Activated CD4-positive, alpha-beta memory T cell treated with anti-CD3 and anti-CD28 coated beads for 36 hours (primary cell): ENCODE measurements at regions not wholly inside any gene's neighbourhood (a gene's known extent, or its start where the extent isn't known, plus 50 kb on each side); places are given as distances from the start of the nearest gene placed in this dataset.

Source experiments
- CTCF ChIA-PET: fragments of 350-600 bp; sonication (Branson Sonifier 250); formaldehyde crosslinking; loops from one replicate; lab custom pipeline; 2021; ENCODE audit warnings: antibody characterized with exemption, inconsistent platforms; lab: Charles Lee
- POLR2A ChIA-PET: fragments of 350-600 bp; sonication (Branson Sonifier 250); formaldehyde crosslinking; loops from one replicate; lab custom pipeline; 2021; ENCODE audit warnings: antibody characterized with exemption; lab: Charles Lee
- DNase-seq: peaks from one replicate; pipeline ENCODE4 v3.0.0-alpha.2; 2020
- H3K27ac Mint-ChIP-seq: one replicate; pipeline ENCODE4 v1.8.0; 2021; ENCODE audit warnings: mixed read lengths
- H3K27me3 Mint-ChIP-seq: one replicate; pipeline ENCODE4 v1.8.0; 2021; ENCODE audit warnings: mixed read lengths
- H3K36me3 Mint-ChIP-seq: one replicate; pipeline ENCODE4 v1.8.0; 2021; ENCODE audit warnings: mixed read lengths
- H3K4me1 Mint-ChIP-seq: one replicate; pipeline ENCODE4 v1.8.0; 2021; ENCODE audit warnings: low read depth, mixed read lengths
- H3K4me3 Mint-ChIP-seq: one replicate; pipeline ENCODE4 v1.8.0; 2021; ENCODE audit warnings: mild to moderate bottlenecking, mixed read lengths
- H3K9me3 Mint-ChIP-seq: one replicate; pipeline ENCODE4 v1.8.0; 2021; ENCODE audit warnings: mixed read lengths
- intact Hi-C: fragments of 100-400 bp; cut with micrococcal nuclease; formaldehyde crosslinking; loops from one replicate; pipeline ENCODE4 v1.15.1; 2023

- intact Hi-C loops = loop anchor here (5.0 kb wide), 1 partner anchor 313 kb away; the partner anchor contains the start of gene TUT7
- Mint-ChIP-seq H3K27me3 (peaks cover 12% of the 10 kb centered on the region), H3K27ac (no peak overlapping the region), H3K4me1 (no peaks in the 10 kb centered on the region), H3K4me3 (no peak overlapping the region), H3K36me3 (no peaks in the 10 kb centered on the region), H3K9me3 (no peaks in the 10 kb centered on the region)
- ChIA-PET POLR2A (no interaction called here), CTCF (no interaction called here)
- no peak for DNase-seq
These were observed 281.9 kb downstream of the GAS1 start for GRCh38 chr9:86665416-86665815.

- intact Hi-C loops = loop anchor here (5.0 kb wide), 1 partner anchor 312 kb away; the partner anchor contains the start of gene TUT7
- CTCF ChIA-PET = no interaction called here
- no peaks in the 10 kb centered on the region for H3K9me3 Mint-ChIP-seq
- no peak overlapping the region for H3K4me3 Mint-ChIP-seq
- POLR2A ChIA-PET = no interaction called here
- H3K36me3 Mint-ChIP-seq = no peaks in the 10 kb centered on the region
- DNase-seq = no peak
- H3K4me1 Mint-ChIP-seq = no peaks in the 10 kb centered on the region
- peaks cover 11% of the 10 kb centered on the region for H3K27me3 Mint-ChIP-seq
- no peak overlapping the region for H3K27ac Mint-ChIP-seq
These were observed 282.7 kb downstream of the GAS1 start for GRCh38 chr9:86664603-86665002.

- intact Hi-C loops = no loop called here
- Mint-ChIP-seq H3K36me3 (no peaks in the 10 kb centered on the region), H3K27me3 (peaks cover 8% of the 10 kb centered on the region), H3K27ac (no peak overlapping the region), H3K4me1 (no peaks in the 10 kb centered on the region), H3K9me3 (no peaks in the 10 kb centered on the region), H3K4me3 (no peak overlapping the region)
- ChIA-PET CTCF (no interaction called here), POLR2A (no interaction called here)
- DNase-seq = no peak
These were observed 283.4 kb downstream of the GAS1 start for GRCh38 chr9:86663905-86664304.

DNA sequence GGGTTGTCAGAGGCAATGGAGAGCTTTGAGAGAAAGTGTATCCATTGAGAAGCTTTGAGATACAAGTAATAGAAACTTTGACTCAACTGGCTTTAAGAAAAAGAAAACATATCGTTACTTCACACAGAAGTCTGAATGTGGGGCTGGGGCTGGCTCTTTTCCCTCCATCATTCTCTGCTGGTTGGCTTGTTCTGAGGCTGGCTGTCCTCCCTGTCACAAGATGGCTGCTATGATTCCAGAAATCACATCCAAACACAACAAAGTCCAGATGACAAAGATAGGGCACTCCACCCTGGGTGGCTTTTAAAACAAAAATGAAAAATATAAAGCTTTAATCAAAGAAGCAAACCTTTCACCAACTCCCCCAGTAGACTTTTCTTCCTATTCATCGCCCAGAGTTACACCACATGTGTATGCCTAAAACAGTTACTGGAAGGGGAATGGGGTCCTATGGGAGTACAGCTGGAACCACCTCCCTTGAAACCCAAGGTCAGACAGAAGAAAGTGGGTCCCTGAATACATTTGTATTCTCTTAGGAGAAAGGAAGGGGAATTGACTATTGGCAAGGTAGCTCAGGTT, 284.3 kb downstream of the GAS1 start:
- no peak for DNase-seq
- Mint-ChIP-seq H3K27ac (no peak overlapping the region), H3K27me3 (peaks cover 9% of the 10 kb centered on the region), H3K36me3 (no peaks in the 10 kb centered on the region), H3K4me1 (no peaks in the 10 kb centered on the region), H3K9me3 (no peaks in the 10 kb centered on the region), H3K4me3 (no peak overlapping the region)
- POLR2A ChIA-PET = no interaction called here
- CTCF ChIA-PET = no interaction called here
- intact Hi-C loops = no loop called here

GRCh38 chr9:86660146-86660943, 287.0 kb downstream of the GAS1 start:
- no peak overlapping the region for H3K27ac Mint-ChIP-seq
- ChIA-PET POLR2A (no interaction called here), CTCF (no interaction called here)
- H3K4me3 Mint-ChIP-seq = no peak overlapping the region
- peaks cover 4% of the 10 kb centered on the region for H3K27me3 Mint-ChIP-seq
- H3K9me3 Mint-ChIP-seq = no peaks in the 10 kb centered on the region
- no peaks in the 10 kb centered on the region for H3K36me3 Mint-ChIP-seq
- DNase-seq = no peak
- no peaks in the 10 kb centered on the region for H3K4me1 Mint-ChIP-seq
- intact Hi-C loops = no loop called here

GRCh38 chr9:86659413-86660046, 287.8 kb downstream of the GAS1 start:
- peaks cover 4% of the 10 kb centered on the region for H3K27me3 Mint-ChIP-seq
- POLR2A ChIA-PET = no interaction called here
- no peak overlapping the region for H3K27ac Mint-ChIP-seq
- CTCF ChIA-PET = no interaction called here
- no peak overlapping the region for H3K4me3 Mint-ChIP-seq
- H3K4me1 Mint-ChIP-seq = no peaks in the 10 kb centered on the region
- H3K9me3 Mint-ChIP-seq = no peaks in the 10 kb centered on the region
- no peak for DNase-seq
- intact Hi-C loops = no loop called here
- no peaks in the 10 kb centered on the region for H3K36me3 Mint-ChIP-seq

- ChIA-PET CTCF (no interaction called here), POLR2A (no interaction called here)
- intact Hi-C loops = no loop called here
- Mint-ChIP-seq H3K9me3 (peaks cover 5% of the 10 kb centered on the region), H3K27ac (no peak overlapping the region), H3K36me3 (no peaks in the 10 kb centered on the region), H3K27me3 (peaks cover 8% of the 10 kb centered on the region), H3K4me1 (no peaks in the 10 kb centered on the region), H3K4me3 (no peak overlapping the region)
- DNase-seq = no peak
These were observed 292.2 kb downstream of the GAS1 start for GRCh38 chr9:86655147-86655546.

DNA sequence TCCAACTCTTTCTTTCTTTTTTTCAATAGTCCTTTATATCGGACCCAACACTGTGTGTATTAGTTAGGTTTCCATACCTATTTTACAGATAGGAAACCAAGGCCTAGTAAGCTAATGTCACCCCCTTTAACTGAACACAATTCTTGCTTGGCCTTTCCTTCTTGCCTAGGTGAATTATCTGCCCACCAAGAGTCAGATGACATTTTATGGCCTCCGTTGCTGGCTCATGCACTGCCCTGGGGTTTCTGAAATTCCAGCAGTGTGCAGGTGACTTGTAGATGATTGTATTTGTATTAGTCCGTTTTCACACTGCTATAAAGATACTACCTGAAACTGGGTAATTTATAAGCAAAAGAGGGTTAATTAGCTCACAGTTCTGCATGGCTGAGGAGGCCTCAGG, 293.8 kb downstream of the GAS1 start:
- ChIA-PET POLR2A (no interaction called here), CTCF (no interaction called here)
- H3K27ac Mint-ChIP-seq = no peak overlapping the region
- no peaks in the 10 kb centered on the region for H3K4me1 Mint-ChIP-seq
- H3K9me3 Mint-ChIP-seq = peaks cover 5% of the 10 kb centered on the region
- H3K4me3 Mint-ChIP-seq = no peak overlapping the region
- intact Hi-C loops = no loop called here
- peaks cover 4% of the 10 kb centered on the region for H3K27me3 Mint-ChIP-seq
- no peak for DNase-seq
- no peaks in the 10 kb centered on the region for H3K36me3 Mint-ChIP-seq

DNA sequence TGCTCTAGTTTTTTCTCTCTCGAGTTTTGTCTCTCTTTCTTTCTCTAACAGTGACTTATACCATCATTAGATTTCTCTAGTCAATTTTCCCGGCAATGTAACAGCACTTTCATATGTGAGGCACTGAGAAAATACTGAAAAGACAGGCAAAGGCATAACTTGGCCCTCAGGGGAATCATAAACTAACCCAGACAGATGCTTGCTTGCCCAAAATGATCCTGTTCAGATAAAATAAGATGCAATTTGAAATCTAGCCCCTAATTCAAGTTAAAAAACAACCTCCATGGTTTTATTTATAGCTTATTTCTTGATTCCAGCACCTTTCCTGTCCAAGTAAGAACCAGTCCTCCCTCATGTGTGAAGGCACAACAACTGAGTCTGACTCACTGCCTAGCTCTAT, 294.6 kb downstream of the GAS1 start:
- DNase-seq = no peak
- H3K4me3 Mint-ChIP-seq = no peak overlapping the region
- H3K27ac Mint-ChIP-seq = no peak overlapping the region
- H3K9me3 Mint-ChIP-seq = peaks cover 5% of the 10 kb centered on the region
- no peaks in the 10 kb centered on the region for H3K4me1 Mint-ChIP-seq
- peaks cover 4% of the 10 kb centered on the region for H3K27me3 Mint-ChIP-seq
- POLR2A ChIA-PET = no interaction called here
- no peaks in the 10 kb centered on the region for H3K36me3 Mint-ChIP-seq
- CTCF ChIA-PET = no interaction called here
- intact Hi-C loops = no loop called here

DNA sequence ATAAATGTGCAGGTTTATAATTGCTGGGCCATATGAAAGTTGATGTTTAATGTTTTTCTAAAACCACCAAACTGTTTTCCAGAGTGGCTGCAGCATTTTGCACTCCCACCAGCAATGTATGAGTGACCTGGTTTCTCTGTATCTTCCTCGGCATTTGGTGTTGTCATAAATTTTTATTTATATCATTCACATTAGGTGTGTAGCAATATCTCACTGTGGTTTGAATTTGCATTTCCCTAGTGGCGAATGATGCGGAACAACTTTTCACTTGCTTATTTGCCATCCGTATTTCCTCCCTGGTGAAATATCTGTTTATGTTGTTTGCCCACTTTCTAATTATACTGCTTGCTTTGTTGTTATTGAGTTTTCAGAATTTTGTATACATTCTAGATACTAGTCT, 295.7 kb upstream of the TUT7 start:
- ChIA-PET POLR2A (no interaction called here), CTCF (no interaction called here)
- no peak for DNase-seq
- H3K27ac Mint-ChIP-seq = no peak overlapping the region
- peaks cover 5% of the 10 kb centered on the region for H3K9me3 Mint-ChIP-seq
- no peaks in the 10 kb centered on the region for H3K4me1 Mint-ChIP-seq
- H3K27me3 Mint-ChIP-seq = peaks cover 4% of the 10 kb centered on the region
- no peaks in the 10 kb centered on the region for H3K36me3 Mint-ChIP-seq
- intact Hi-C loops = no loop called here
- no peak overlapping the region for H3K4me3 Mint-ChIP-seq

DNA sequence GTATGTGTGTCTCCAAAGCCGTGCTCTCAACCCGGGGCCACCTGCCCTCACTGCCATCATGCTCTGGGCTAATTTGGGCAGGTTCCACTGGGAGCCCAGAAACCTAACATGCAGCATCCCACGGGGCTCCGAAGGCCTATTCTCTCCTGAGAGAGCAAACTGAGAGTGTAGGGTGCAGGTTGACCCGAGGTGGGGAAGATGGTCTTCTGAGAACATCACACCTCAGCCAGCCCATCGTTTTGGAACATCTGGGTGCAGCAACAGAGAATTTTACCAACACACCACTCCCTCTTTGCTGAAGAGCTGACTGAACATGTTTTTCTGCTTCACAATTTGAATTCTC, 294.6 kb upstream of the TUT7 start:
- Mint-ChIP-seq H3K4me3 (no peak overlapping the region), H3K4me1 (no peaks in the 10 kb centered on the region), H3K27me3 (peaks cover 4% of the 10 kb centered on the region), H3K36me3 (no peaks in the 10 kb centered on the region), H3K9me3 (peaks cover 4% of the 10 kb centered on the region), H3K27ac (no peak overlapping the region)
- ChIA-PET POLR2A (no interaction called here), CTCF (no interaction called here)
- intact Hi-C loops = no loop called here
- no peak for DNase-seq

- Mint-ChIP-seq H3K4me3 (no peak overlapping the region), H3K27me3 (peaks cover 5% of the 10 kb centered on the region), H3K9me3 (no peaks in the 10 kb centered on the region), H3K36me3 (no peaks in the 10 kb centered on the region), H3K4me1 (no peaks in the 10 kb centered on the region), H3K27ac (no peak overlapping the region)
- DNase-seq = no peak
- POLR2A ChIA-PET = no interaction called here
- CTCF ChIA-PET = no interaction called here
- intact Hi-C loops = no loop called here
These were observed 294.1 kb upstream of the TUT7 start for GRCh38 chr9:86648156-86648827.
